ENCODE measurements at regions not wholly inside any gene's neighbourhood (a gene's known extent, or its start where the extent isn't known, plus 50 kb on each side); places are given as distances from the start of the nearest gene placed in this dataset.

GRCh38 chr22:27407369-27407985, 394.1 kb downstream of the MN1 start:
- Mint-ChIP-seq H3K27ac (no peak overlapping the region), H3K4me1 (ENCODE audit: low read depth) (no peaks in the 10 kb centered on the region), H3K4me3 (no peak overlapping the region), H3K36me3 (ENCODE audit: low read depth) (no peaks in the 10 kb centered on the region), H3K27me3 (peaks cover 8% of the 10 kb centered on the region), H3K9me3 (no peaks in the 10 kb centered on the region)
- DNase-seq = no peak

GRCh38 chr22:27408068-27408467, 393.5 kb downstream of the MN1 start:
- no peak for DNase-seq
- no peak overlapping the region for H3K4me3 Mint-ChIP-seq
- H3K27me3 Mint-ChIP-seq = peaks cover 8% of the 10 kb centered on the region
- H3K27ac Mint-ChIP-seq = no peak overlapping the region
- H3K4me1 Mint-ChIP-seq (ENCODE audit: low read depth) = no peaks in the 10 kb centered on the region
- H3K9me3 Mint-ChIP-seq = no peaks in the 10 kb centered on the region
- H3K36me3 Mint-ChIP-seq (ENCODE audit: low read depth) = no peaks in the 10 kb centered on the region

- Mint-ChIP-seq H3K27me3 (peaks cover 12% of the 10 kb centered on the region), H3K36me3 (ENCODE audit: low read depth) (no peaks in the 10 kb centered on the region), H3K4me3 (no peak overlapping the region), H3K9me3 (no peaks in the 10 kb centered on the region), H3K27ac (no peak overlapping the region), H3K4me1 (ENCODE audit: low read depth) (no peaks in the 10 kb centered on the region)
- DNase-seq = no peak
These were observed 392.3 kb downstream of the MN1 start for GRCh38 chr22:27409299-27409698.

- Mint-ChIP-seq H3K36me3 (ENCODE audit: low read depth) (no peaks in the 10 kb centered on the region), H3K4me1 (ENCODE audit: low read depth) (no peaks in the 10 kb centered on the region), H3K4me3 (no peak overlapping the region), H3K9me3 (no peaks in the 10 kb centered on the region), H3K27me3 (peaks cover 15% of the 10 kb centered on the region), H3K27ac (no peak overlapping the region)
- DNase-seq = no peak
These were observed 388.6 kb downstream of the MN1 start for GRCh38 chr22:27412866-27413445.

GRCh38 chr22:27413702-27414101, 387.9 kb downstream of the MN1 start:
- no peaks in the 10 kb centered on the region for H3K4me1 Mint-ChIP-seq (ENCODE audit: low read depth)
- H3K9me3 Mint-ChIP-seq = no peaks in the 10 kb centered on the region
- H3K27me3 Mint-ChIP-seq = peaks cover 21% of the 10 kb centered on the region
- no peak overlapping the region for H3K4me3 Mint-ChIP-seq
- DNase-seq = no peak
- no peaks in the 10 kb centered on the region for H3K36me3 Mint-ChIP-seq (ENCODE audit: low read depth)
- no peak overlapping the region for H3K27ac Mint-ChIP-seq

GRCh38 chr22:27416511-27417420, 384.8 kb downstream of the MN1 start:
- Mint-ChIP-seq H3K4me3 (no peak overlapping the region), H3K9me3 (no peaks in the 10 kb centered on the region), H3K27ac (no peak overlapping the region), H3K4me1 (ENCODE audit: low read depth) (no peaks in the 10 kb centered on the region), H3K36me3 (ENCODE audit: low read depth) (no peaks in the 10 kb centered on the region), H3K27me3 (peaks cover 40% of the 10 kb centered on the region)
- no peak for DNase-seq

- H3K27ac Mint-ChIP-seq = no peak overlapping the region
- H3K9me3 Mint-ChIP-seq = no peaks in the 10 kb centered on the region
- DNase-seq = no peak
- H3K36me3 Mint-ChIP-seq (ENCODE audit: low read depth) = no peaks in the 10 kb centered on the region
- H3K27me3 Mint-ChIP-seq = peaks cover 40% of the 10 kb centered on the region
- no peaks in the 10 kb centered on the region for H3K4me1 Mint-ChIP-seq (ENCODE audit: low read depth)
- no peak overlapping the region for H3K4me3 Mint-ChIP-seq
These were observed 384.1 kb downstream of the MN1 start for GRCh38 chr22:27417421-27417814.

- no peak for DNase-seq
- Mint-ChIP-seq H3K9me3 (no peaks in the 10 kb centered on the region), H3K27ac (no peak overlapping the region), H3K4me1 (ENCODE audit: low read depth) (no peaks in the 10 kb centered on the region), H3K4me3 (no peak overlapping the region), H3K27me3 (peaks cover 37% of the 10 kb centered on the region), H3K36me3 (ENCODE audit: low read depth) (no peaks in the 10 kb centered on the region)
These were observed 383.3 kb downstream of the MN1 start for GRCh38 chr22:27418261-27418660.

GRCh38 chr22:27419473-27419872, 382.1 kb downstream of the MN1 start:
- Mint-ChIP-seq H3K4me1 (ENCODE audit: low read depth) (no peaks in the 10 kb centered on the region), H3K9me3 (no peaks in the 10 kb centered on the region), H3K4me3 (no peak overlapping the region), H3K36me3 (ENCODE audit: low read depth) (no peaks in the 10 kb centered on the region), H3K27me3 (peaks cover 36% of the 10 kb centered on the region), H3K27ac (no peak overlapping the region)
- DNase-seq = no peak

GRCh38 chr22:27420195-27420816, 381.2 kb downstream of the MN1 start:
- Mint-ChIP-seq H3K4me1 (ENCODE audit: low read depth) (no peaks in the 10 kb centered on the region), H3K36me3 (ENCODE audit: low read depth) (no peaks in the 10 kb centered on the region), H3K9me3 (no peaks in the 10 kb centered on the region), H3K4me3 (no peak overlapping the region), H3K27me3 (peaks cover 36% of the 10 kb centered on the region), H3K27ac (no peak overlapping the region)
- no peak for DNase-seq

- no peaks in the 10 kb centered on the region for H3K4me1 Mint-ChIP-seq (ENCODE audit: low read depth)
- DNase-seq = no peak
- H3K9me3 Mint-ChIP-seq = no peaks in the 10 kb centered on the region
- H3K27me3 Mint-ChIP-seq = peaks cover 35% of the 10 kb centered on the region
- no peak overlapping the region for H3K4me3 Mint-ChIP-seq
- H3K27ac Mint-ChIP-seq = no peak overlapping the region
- H3K36me3 Mint-ChIP-seq (ENCODE audit: low read depth) = no peaks in the 10 kb centered on the region
These were observed 380.7 kb downstream of the MN1 start for GRCh38 chr22:27420817-27421361.

GRCh38 chr22:27422442-27422841, 379.1 kb downstream of the MN1 start:
- H3K4me3 Mint-ChIP-seq = no peak overlapping the region
- H3K36me3 Mint-ChIP-seq (ENCODE audit: low read depth) = no peaks in the 10 kb centered on the region
- peaks cover 26% of the 10 kb centered on the region for H3K27me3 Mint-ChIP-seq
- H3K9me3 Mint-ChIP-seq = peaks cover under 1% of the 10 kb centered on the region
- no peak for DNase-seq
- no peak overlapping the region for H3K27ac Mint-ChIP-seq
- H3K4me1 Mint-ChIP-seq (ENCODE audit: low read depth) = no peaks in the 10 kb centered on the region

- DNase-seq = no peak
- Mint-ChIP-seq H3K9me3 (peaks cover 6% of the 10 kb centered on the region), H3K36me3 (ENCODE audit: low read depth) (no peaks in the 10 kb centered on the region), H3K27ac (no peak overlapping the region), H3K4me1 (ENCODE audit: low read depth) (no peaks in the 10 kb centered on the region), H3K27me3 (peaks cover 21% of the 10 kb centered on the region), H3K4me3 (no peak overlapping the region)
These were observed 377.2 kb downstream of the MN1 start for GRCh38 chr22:27424319-27424718.

- H3K4me1 Mint-ChIP-seq (ENCODE audit: low read depth) = no peaks in the 10 kb centered on the region
- H3K27me3 Mint-ChIP-seq = peaks cover 3% of the 10 kb centered on the region
- H3K27ac Mint-ChIP-seq = no peak overlapping the region
- no peak overlapping the region for H3K4me3 Mint-ChIP-seq
- H3K9me3 Mint-ChIP-seq = peaks cover 11% of the 10 kb centered on the region
- H3K36me3 Mint-ChIP-seq (ENCODE audit: low read depth) = no peaks in the 10 kb centered on the region
- DNase-seq = no peak
These were observed 372.1 kb downstream of the MN1 start for GRCh38 chr22:27429476-27429875.
